Endothelial cell of umbilical vein (primary cell): ENCODE measurements at regions not wholly inside any gene's neighbourhood (a gene's known extent, or its start where the extent isn't known, plus 50 kb on each side); places are given as distances from the start of the nearest gene placed in this dataset.

Experiments used
- BruUV-seq: library from RNA; stranded (reverse); fragments of 400-500 nt; replicated peaks from 2 replicates; lab custom pipeline; 2021; lab: Mats Ljungman, UMichigan
- CTCF ChIA-PET: fragments of 300-600, 350-600 bp; sonication (Branson Sonifier 250); formaldehyde crosslinking; loops from one replicate; lab custom pipeline; 2021; ENCODE audit warnings: antibody characterized with exemption, inconsistent platforms; lab: Charles Lee
- POLR2A ChIA-PET: fragments of 300-600, 350-600 bp; sonication (Branson Sonifier 250); formaldehyde crosslinking; loops from one replicate; lab custom pipeline; 2021; ENCODE audit warnings: antibody characterized with exemption, inconsistent platforms; lab: Charles Lee
- DNase-seq: peaks from one replicate; pipeline ENCODE4 v3.0.0-alpha.2; 2011; ENCODE audit warnings: low read depth, low spot score
- FAIRE-seq: peaks from 2 replicates; lab custom pipeline; 2011; peaks lifted over from hg19 to GRCh38; lab: Jason Lieb, UNC
- H2AFZ ChIP-seq: 2 replicates; pipeline ENCODE4 v1.6.0; 2012; ENCODE audit warnings: low read depth, low read length, control low read depth, inconsistent platforms
- H3K27ac ChIP-seq: 2 replicates; pipeline ENCODE4 v1.5.1; 2011; ENCODE audit warnings: low read depth, mild to moderate bottlenecking, control low read depth, low read length, moderate library complexity; ENCODE audit not compliant: insufficient read depth
- H3K27me3 ChIP-seq, 2 experiments: 2 replicates each; pipeline versions ENCODE4 v1.6.0 to v1.6.1; 2011; ENCODE audit warnings: low read length in 2 of 2, mixed read lengths in 1 of 2; ENCODE audit not compliant: control insufficient read depth in 2 of 2, insufficient read depth in 2 of 2
- H3K36me3 ChIP-seq, 2 experiments: 2 replicates in 1 of 2; 3 replicates in 1 of 2; pipeline ENCODE4 v1.5.1; 2011; ENCODE audit warnings: low read length in 2 of 2, mild to moderate bottlenecking in 1 of 2, moderate library complexity in 1 of 2; ENCODE audit not compliant: control insufficient read depth in 2 of 2, insufficient read depth in 2 of 2; ENCODE audit errors: extremely low read depth in 1 of 2
- H3K4me1 ChIP-seq: 3 replicates; pipeline ENCODE4 v1.5.1; 2011; ENCODE audit warnings: mild to moderate bottlenecking, low read length; ENCODE audit not compliant: control insufficient read depth, insufficient read depth; ENCODE audit errors: extremely low read depth
- H3K4me2 ChIP-seq: 2 replicates; pipeline ENCODE4 v1.6.1; 2011; ENCODE audit warnings: low read length, control low read depth, mixed read lengths; ENCODE audit not compliant: insufficient read depth
- H3K4me3 ChIP-seq, 3 experiments: fragments of 200-600 bp in 1 of 3; sonication (generic), shearing (Covaris generic) in 1 of 3; replicated peaks in 1 of 3; 2 replicates each; pipeline ENCODE4 v1.5.1; 2011 to 2016; ENCODE audit warnings: control low read depth in 3 of 3, low read length in 3 of 3, mild to moderate bottlenecking in 2 of 3, inconsistent platforms in 1 of 3, low read depth in 1 of 3, moderate library complexity in 1 of 3; ENCODE audit not compliant: insufficient read depth in 1 of 3
- H3K79me2 ChIP-seq: 2 replicates; pipeline ENCODE4 v1.6.0; 2012; ENCODE audit warnings: low read length, inconsistent platforms; ENCODE audit not compliant: control insufficient read depth, insufficient read depth
- H3K9ac ChIP-seq: replicated peaks from 2 replicates; pipeline ENCODE3; 2011; ENCODE audit warnings: low read length, control low read depth; ENCODE audit not compliant: insufficient read depth; ENCODE audit errors: extremely low read depth
- H3K9me1 ChIP-seq: replicated peaks from 3 replicates; pipeline ENCODE4 v1.6.0; 2011; ENCODE audit warnings: mild to moderate bottlenecking, low read length; ENCODE audit not compliant: control insufficient read depth, insufficient read depth; ENCODE audit errors: extremely low read depth
- H3K9me3 ChIP-seq: replicated peaks from 2 replicates; pipeline ENCODE4 v1.5.1; 2012; ENCODE audit warnings: low read length, inconsistent platforms; ENCODE audit not compliant: control insufficient read depth, insufficient read depth
- H4K20me1 ChIP-seq: replicated peaks from 2 replicates; pipeline ENCODE3; 2011; ENCODE audit warnings: mild to moderate bottlenecking, low read length; ENCODE audit not compliant: control insufficient read depth, insufficient read depth; ENCODE audit errors: extremely low read depth
- EZH2 ChIP-seq: IDR thresholded peaks from 2 replicates; pipeline ENCODE4 v1.6.1; 2012; ENCODE audit warnings: borderline replicate concordance, low read depth, mild to moderate bottlenecking, moderate library complexity, low read length, inconsistent platforms; ENCODE audit not compliant: severe bottlenecking
- FOS ChIP-seq: IDR thresholded peaks from 2 replicates; pipeline ENCODE4 v1.6.1; 2011; ENCODE audit warnings: mild to moderate bottlenecking, low read length, moderate library complexity, borderline replicate concordance; ENCODE audit not compliant: insufficient read depth
- GATA2 ChIP-seq: IDR thresholded peaks from 2 replicates; pipeline ENCODE4 v1.7.0; 2011; ENCODE audit warnings: low read depth, mild to moderate bottlenecking, moderate library complexity, mixed read lengths, low read length; ENCODE audit not compliant: insufficient read length, insufficient read depth
- JUN ChIP-seq: IDR thresholded peaks from 2 replicates; pipeline ENCODE4 v1.6.1; 2011; ENCODE audit warnings: borderline replicate concordance, low read depth; ENCODE audit not compliant: insufficient read length, insufficient read depth
- MAX ChIP-seq: IDR thresholded peaks from 2 replicates; pipeline ENCODE4 v1.6.1; 2011; ENCODE audit not compliant: insufficient read depth, insufficient read length
- MYC ChIP-seq: IDR thresholded peaks from one replicate; pipeline ENCODE4 v1.6.1; 2011; ENCODE audit warnings: mild to moderate bottlenecking, low read depth, low read length
- POLR2A ChIP-seq: IDR thresholded peaks from 2 replicates; pipeline ENCODE4 v1.6.1; 2012; ENCODE audit warnings: low read depth, mild to moderate bottlenecking, control low read depth, low read length
- POLR2AphosphoS5 ChIP-seq: IDR thresholded peaks from 2 replicates; pipeline ENCODE4 v1.6.1; 2012; ENCODE audit warnings: low read depth, mild to moderate bottlenecking, control low read depth, low read length, moderate library complexity; ENCODE audit not compliant: insufficient read depth
- dilution Hi-C: fragments of 300-500 bp; cut with MboI; formaldehyde crosslinking; loops from one replicate; pipeline ENCODE4 v1.15.0; 2019; ENCODE audit warnings: low sequenced_read_pairs; ENCODE audit not compliant: extremely low pct_ligation_motif_present
- intact Hi-C: fragments of 100-400 bp; cut with micrococcal nuclease; formaldehyde crosslinking; loops from one replicate; pipeline ENCODE4 v1.10.0; 2022
- TF ChIP-seq, protein P1 (sequence below), 2 donors: IDR thresholded peaks; 1 replicate in 1 of 2; 2 replicates in 1 of 2; pipeline ENCODE4 v1.5.1; 2011; ENCODE audit warnings: low read length in 2 of 2, mild to moderate bottlenecking in 2 of 2, moderate library complexity in 2 of 2, control low read depth in 1 of 2, inconsistent platforms in 1 of 2, low read depth in 1 of 2; ENCODE audit not compliant: insufficient read depth in 1 of 2; ENCODE audit errors: extremely low read depth in 1 of 2

DNA sequence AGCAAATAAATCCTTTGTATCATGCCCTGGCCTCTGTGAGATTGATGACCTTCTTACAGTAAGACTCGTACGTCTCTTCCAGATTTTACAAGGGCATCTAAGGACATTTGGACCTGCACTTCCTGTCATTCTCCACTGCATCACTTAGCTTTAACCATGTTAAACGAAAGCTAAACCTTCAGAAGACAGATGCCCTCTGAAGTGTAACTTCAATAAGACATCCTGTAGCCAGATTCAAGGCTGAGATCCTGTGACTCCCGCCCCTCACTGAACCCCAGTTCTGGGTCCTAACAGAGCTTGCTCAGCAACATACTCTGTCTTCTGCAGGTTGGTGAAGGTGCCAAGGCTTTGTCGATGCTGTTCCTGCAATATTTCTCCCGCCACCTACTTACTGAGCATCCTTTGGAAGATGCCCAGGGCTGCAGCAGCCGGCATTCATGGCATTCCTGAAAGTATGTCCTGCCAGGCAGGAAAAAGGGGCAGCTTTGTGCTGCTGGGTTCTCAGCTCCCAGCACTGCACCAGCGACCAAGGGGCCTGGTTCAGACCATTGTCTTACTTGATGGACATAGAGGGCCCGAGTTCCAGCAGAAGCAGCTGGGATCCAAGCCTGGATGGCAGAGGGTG is 131.1 kb downstream of the AXIN2 start:
- intact Hi-C loops = no loop called here
- H3K4me3 ChIP-seq = no peak overlapping the region
- H3K4me1 ChIP-seq = no peaks in the 10 kb centered on the region
- no TSS peak for BruUV-seq
- peaks cover 0 to 2% of the 10 kb centered on the region in 2 experiments for H3K27me3 ChIP-seq
- ChIA-PET POLR2A (no interaction called here), CTCF (no interaction called here)
- no peaks in the 10 kb centered on the region for H3K36me3 ChIP-seq
- dilution Hi-C loops = no loop called here
- H4K20me1 ChIP-seq = no peaks in the 10 kb centered on the region
- no peaks in the 10 kb centered on the region for H3K79me2 ChIP-seq
- no peaks in the 10 kb centered on the region for H3K9me1 ChIP-seq
- no peak overlapping the region for H3K27ac ChIP-seq
- DNase-seq = no peak
- no peak overlapping the region for H3K4me2 ChIP-seq
- no peak for FAIRE-seq
- TF ChIP-seq, protein P1, sequence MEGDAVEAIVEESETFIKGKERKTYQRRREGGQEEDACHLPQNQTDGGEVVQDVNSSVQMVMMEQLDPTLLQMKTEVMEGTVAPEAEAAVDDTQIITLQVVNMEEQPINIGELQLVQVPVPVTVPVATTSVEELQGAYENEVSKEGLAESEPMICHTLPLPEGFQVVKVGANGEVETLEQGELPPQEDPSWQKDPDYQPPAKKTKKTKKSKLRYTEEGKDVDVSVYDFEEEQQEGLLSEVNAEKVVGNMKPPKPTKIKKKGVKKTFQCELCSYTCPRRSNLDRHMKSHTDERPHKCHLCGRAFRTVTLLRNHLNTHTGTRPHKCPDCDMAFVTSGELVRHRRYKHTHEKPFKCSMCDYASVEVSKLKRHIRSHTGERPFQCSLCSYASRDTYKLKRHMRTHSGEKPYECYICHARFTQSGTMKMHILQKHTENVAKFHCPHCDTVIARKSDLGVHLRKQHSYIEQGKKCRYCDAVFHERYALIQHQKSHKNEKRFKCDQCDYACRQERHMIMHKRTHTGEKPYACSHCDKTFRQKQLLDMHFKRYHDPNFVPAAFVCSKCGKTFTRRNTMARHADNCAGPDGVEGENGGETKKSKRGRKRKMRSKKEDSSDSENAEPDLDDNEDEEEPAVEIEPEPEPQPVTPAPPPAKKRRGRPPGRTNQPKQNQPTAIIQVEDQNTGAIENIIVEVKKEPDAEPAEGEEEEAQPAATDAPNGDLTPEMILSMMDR (IDR thresholded peaks at IDR 0.05; ENCODE audit: extremely low read depth in 1 of 2, insufficient read depth in 1 of 2, low read depth in 1 of 2, low read length in 2 of 2) = no peak
- TF ChIP-seq MYC (no peak), MAX (no peak), JUN (no peak), POLR2A (no peak), FOS (no peak), EZH2 (no peak), POLR2AphosphoS5 (no peak), GATA2 (no peak)
- no peak overlapping the region for H2AFZ ChIP-seq
- H3K9ac ChIP-seq = no peak overlapping the region
- H3K9me3 ChIP-seq = no peaks in the 10 kb centered on the region
